Loucy (cell line): ENCODE measurements at regions not wholly inside any gene's neighbourhood (a gene's known extent, or its start where the extent isn't known, plus 50 kb on each side); places are given as distances from the start of the nearest gene placed in this dataset.

Experiments
- H2AFZ ChIP-seq: fragments of 200-600 bp; sonication (generic); 2 replicates; pipeline ENCODE4 v1.6.0; 2016; ENCODE audit warnings: antibody characterized with exemption, mild to moderate bottlenecking, low read length, moderate library complexity
- H3F3A ChIP-seq: fragments of 200-600 bp; 2 replicates; pipeline ENCODE4 v1.6.0; 2016; ENCODE audit warnings: antibody characterized with exemption, low read depth, mild to moderate bottlenecking
- H3K27me3 ChIP-seq: fragments of 200-600 bp; sonication (generic); 2 replicates; pipeline ENCODE4 v1.6.1; 2014; ENCODE audit warnings: low read length, mild to moderate bottlenecking; ENCODE audit not compliant: insufficient read depth, poor library complexity, severe bottlenecking
- H3K36me3 ChIP-seq: fragments of 200-600 bp; sonication (generic); 2 replicates; pipeline ENCODE4 v1.6.1; 2016; ENCODE audit warnings: low read length; ENCODE audit not compliant: insufficient read depth
- H3K4me1 ChIP-seq: fragments of 200-600 bp; sonication (generic); 2 replicates; pipeline ENCODE4 v1.5.1; 2014; ENCODE audit warnings: low read length, mild to moderate bottlenecking; ENCODE audit not compliant: insufficient read depth, poor library complexity, severe bottlenecking
- H3K4me2 ChIP-seq: fragments of 200-600 bp; sonication (generic); 2 replicates; pipeline ENCODE4 v1.6.0; 2014; ENCODE audit warnings: antibody characterized with exemption, low read length, low read depth, mild to moderate bottlenecking; ENCODE audit not compliant: poor library complexity, severe bottlenecking
- H3K4me3 ChIP-seq: fragments of 200-600 bp; sonication (generic); 2 replicates; pipeline ENCODE4 v1.5.1; 2014; ENCODE audit warnings: low read length, mild to moderate bottlenecking, mixed read lengths; ENCODE audit not compliant: poor library complexity, severe bottlenecking
- H3K79me2 ChIP-seq: fragments of 200-600 bp; sonication (generic); 2 replicates; pipeline ENCODE4 v1.6.1; 2014; ENCODE audit warnings: low read length; ENCODE audit not compliant: insufficient read depth
- H3K9ac ChIP-seq: fragments of 200-600 bp; sonication (generic); 2 replicates; pipeline ENCODE4 v1.6.0; 2014; ENCODE audit warnings: mild to moderate bottlenecking, low read depth, low read length, moderate library complexity; ENCODE audit not compliant: poor library complexity, severe bottlenecking
- H3K9me2 ChIP-seq: fragments of 200-600 bp; sonication (generic); replicated peaks from 2 replicates; pipeline ENCODE4 v1.6.1; 2016; ENCODE audit warnings: low read depth, low read length, mixed read lengths
- H3K9me3 ChIP-seq: fragments of 200-600 bp; sonication (generic); 2 replicates; pipeline ENCODE4 v1.6.1; 2014; ENCODE audit warnings: mild to moderate bottlenecking, antibody characterized with exemption, low read length, low read depth; ENCODE audit not compliant: insufficient read depth
- H4K20me1 ChIP-seq: fragments of 200-600 bp; sonication (generic); 2 replicates; pipeline ENCODE4 v1.6.0; 2014; ENCODE audit warnings: antibody characterized with exemption, low read length, mild to moderate bottlenecking; ENCODE audit not compliant: insufficient read depth, poor library complexity, severe bottlenecking
- CTCF ChIP-seq: fragments of 200-600 bp; sonication (generic); conservative IDR thresholded peaks from 2 replicates; pipeline ENCODE4 v1.5.1; 2014; ENCODE audit warnings: mild to moderate bottlenecking, antibody characterized with exemption, low read length
- EZH2phosphoT487 ChIP-seq: fragments of 200-600 bp; IDR thresholded peaks from 2 replicates; pipeline ENCODE4 v1.6.1; 2018; ENCODE audit warnings: antibody characterized with exemption, mild to moderate bottlenecking, moderate library complexity, borderline replicate concordance

- Histone ChIP-seq H3K4me1 (no peaks in the 10 kb centered on the region), H3K9me2 (no peaks in the 10 kb centered on the region), H2AFZ (no peak overlapping the region), H4K20me1 (no peaks in the 10 kb centered on the region), H3K27me3 (no peaks in the 10 kb centered on the region), H3K9ac (no peak overlapping the region), H3K4me2 (no peak overlapping the region), H3K79me2 (no peaks in the 10 kb centered on the region), H3K4me3 (no peak overlapping the region), H3K36me3 (no peaks in the 10 kb centered on the region), H3K9me3 (no peaks in the 10 kb centered on the region), H3F3A (no peaks in the 10 kb centered on the region)
- no peak for TF ChIP-seq EZH2phosphoT487
- no peak for TF ChIP-seq CTCF
Measured at GRCh38 chr6:138031850-138032249, 75.4 kb downstream of the PERP start.

GRCh38 chr6:138032571-138032970 lies 74.6 kb downstream of the PERP start:
- TF ChIP-seq CTCF (no peak), EZH2phosphoT487 (no peak)
- Histone ChIP-seq H2AFZ (no peak overlapping the region), H3K4me3 (no peak overlapping the region), H3K4me1 (no peaks in the 10 kb centered on the region), H3K79me2 (no peaks in the 10 kb centered on the region), H3K9me3 (no peaks in the 10 kb centered on the region), H4K20me1 (no peaks in the 10 kb centered on the region), H3K9ac (no peak overlapping the region), H3K27me3 (no peaks in the 10 kb centered on the region), H3F3A (no peaks in the 10 kb centered on the region), H3K4me2 (no peak overlapping the region), H3K9me2 (no peaks in the 10 kb centered on the region), H3K36me3 (no peaks in the 10 kb centered on the region)

- no peaks in the 10 kb centered on the region for H3K79me2 ChIP-seq
- no peaks in the 10 kb centered on the region for H3K4me1 ChIP-seq
- H3K9me3 ChIP-seq, result no peaks in the 10 kb centered on the region
- no peak overlapping the region for H3K9ac ChIP-seq
- H2AFZ ChIP-seq, result no peak overlapping the region
- no peaks in the 10 kb centered on the region for H4K20me1 ChIP-seq
- no peaks in the 10 kb centered on the region for H3K27me3 ChIP-seq
- H3F3A ChIP-seq, result no peaks in the 10 kb centered on the region
- no peak overlapping the region for H3K4me2 ChIP-seq
- no peaks in the 10 kb centered on the region for H3K9me2 ChIP-seq
- H3K36me3 ChIP-seq, result no peaks in the 10 kb centered on the region
- TF ChIP-seq CTCF (no peak), EZH2phosphoT487 (no peak)
- no peak overlapping the region for H3K4me3 ChIP-seq
Measured at GRCh38 chr6:138034229-138034628, 73.0 kb downstream of the PERP start.
